A549 (cell line): ENCODE measurements at regions not wholly inside any gene's neighbourhood (a gene's known extent, or its start where the extent isn't known, plus 50 kb on each side); places are given as distances from the start of the nearest gene placed in this dataset.

ENCODE experiments used
- ATAC-seq, 2 experiments: fragments of 200-7000 bp in 1 of 2; fragments of >200 bp in 1 of 2; cut with Nextera tagmentation in 1 of 2; cut with Tn5 transposase in 1 of 2; 3 replicates each; pipeline versions ENCODE4 v1.8.0 to v1.9.1; 2018 to 2020; ENCODE audit warnings: mild to moderate bottlenecking in 1 of 2, moderate library complexity in 1 of 2
- CTCF ChIA-PET: fragments of 300-600 bp; sonication (Branson Sonifier 250); formaldehyde crosslinking; extraction: SDS; loops from one replicate; lab custom pipeline; 2021; ENCODE audit warnings: antibody characterized with exemption, inconsistent platforms; lab: Yijun Ruan, JAX
- POLR2A ChIA-PET: fragments of 350-600 bp; formaldehyde crosslinking; extraction: SDS; loops from one replicate; lab custom pipeline; 2021; ENCODE audit warnings: antibody characterized with exemption, inconsistent platforms; lab: Yijun Ruan, JAX
- DNase-seq, 2 experiments: peaks; one replicate each; pipeline versions ENCODE4 v3.0.0 to v3.0.0-alpha.2; 2011 to 2016; ENCODE audit warnings: low read depth in 1 of 2, low spot score in 1 of 2
- FAIRE-seq: peaks from 2 replicates; lab custom pipeline; 2011; peaks lifted over from hg19 to GRCh38; lab: Jason Lieb, UNC
- H3K27ac ChIP-seq, 2 experiments: fragments of >200 bp; sonication (Bioruptor Twin); formaldehyde crosslinking; 3 replicates each; pipeline ENCODE4 v1.5.1; 2016 to 2017
- H3K4me1 ChIP-seq: fragments of >200 bp; sonication (Bioruptor Twin); formaldehyde crosslinking; 3 replicates; pipeline ENCODE4 v1.6.1; 2016
- H3K4me2 ChIP-seq: fragments of >200 bp; sonication (Bioruptor Twin); formaldehyde crosslinking; 3 replicates; pipeline ENCODE4 v1.6.1; 2016
- H3K4me3 ChIP-seq: fragments of >200 bp; sonication (Bioruptor Twin); formaldehyde crosslinking; 3 replicates; pipeline ENCODE4 v1.5.1; 2016
- H3K9me3 ChIP-seq: fragments of >200 bp; sonication (Bioruptor Twin); formaldehyde crosslinking; 3 replicates; pipeline ENCODE4 v1.6.1; 2016
- BHLHE40 ChIP-seq: IDR thresholded peaks from 2 replicates; pipeline ENCODE4 v1.6.1; 2012; ENCODE audit warnings: low read depth, low read length, inconsistent platforms
- CEBPB ChIP-seq, 2 experiments: fragments of >200 bp in 1 of 2; sonication (Bioruptor Twin) in 1 of 2; formaldehyde crosslinking in 1 of 2; IDR thresholded peaks; 2 replicates each; pipeline ENCODE4 v1.6.1; 2012 to 2016
- CHD2 ChIP-seq: fragments of 150-350 bp; IDR thresholded peaks from 2 replicates; pipeline ENCODE4 v1.6.1; 2014; ENCODE audit warnings: low read length; ENCODE audit not compliant: partially characterized antibody
- CHD4 ChIP-seq: fragments of 200-600 bp; sonication (generic); IDR thresholded peaks from 2 replicates; pipeline ENCODE4 v1.6.1; 2016; ENCODE audit warnings: antibody characterized with exemption, mild to moderate bottlenecking, borderline replicate concordance
- EHF ChIP-seq: fragments of 250-450 bp; sonication (Bioruptor Pico); IDR thresholded peaks from 2 replicates; pipeline ENCODE4 v1.5.0; 2020; ENCODE audit warnings: mild to moderate bottlenecking
- EP300 ChIP-seq, 2 experiments: fragments of >200 bp; sonication (Bioruptor Twin); formaldehyde crosslinking; IDR thresholded peaks; 2 replicates in 1 of 2; 3 replicates in 1 of 2; pipeline ENCODE4 v1.6.1; 2016 to 2017
- ESRRA ChIP-seq: fragments of 150-350 bp; IDR thresholded peaks from 2 replicates; pipeline ENCODE4 v1.6.1; 2014; ENCODE audit warnings: mild to moderate bottlenecking, low read length, borderline replicate concordance
- FOSB ChIP-seq: fragments of 250-450 bp; sonication (Bioruptor Pico); IDR thresholded peaks from 2 replicates; pipeline ENCODE4 v1.5.0; 2020; ENCODE audit warnings: mild to moderate bottlenecking, moderate library complexity
- FOXS1 ChIP-seq: fragments of 250-450 bp; sonication (Bioruptor Pico); IDR thresholded peaks from 2 replicates; pipeline ENCODE4 v1.5.0; 2020; ENCODE audit warnings: mild to moderate bottlenecking, moderate library complexity
- HEYL ChIP-seq: fragments of 250-450 bp; sonication (Bioruptor Pico); IDR thresholded peaks from 2 replicates; pipeline ENCODE4 v1.8.0; 2021; ENCODE audit warnings: mild to moderate bottlenecking, moderate library complexity
- HOXA7 ChIP-seq: fragments of 250-450 bp; sonication (Bioruptor Pico); IDR thresholded peaks from 2 replicates; pipeline ENCODE4 v1.5.0; 2020; ENCODE audit warnings: mild to moderate bottlenecking, moderate library complexity
- HOXB13 ChIP-seq: fragments of 250-450 bp; sonication (Bioruptor Pico); IDR thresholded peaks from 2 replicates; pipeline ENCODE4 v1.5.0; 2020; ENCODE audit warnings: low read depth, mild to moderate bottlenecking, moderate library complexity
- JUN ChIP-seq, 2 experiments: fragments of >200 bp; sonication (Bioruptor Twin); formaldehyde crosslinking; IDR thresholded peaks; 2 replicates in 1 of 2; 3 replicates in 1 of 2; pipeline ENCODE4 v1.6.1; 2016 to 2017
- MAFK ChIP-seq: fragments of 450-650 bp; IDR thresholded peaks from 2 replicates; pipeline ENCODE4 v1.6.1; 2014; ENCODE audit not compliant: partially characterized antibody
- MAZ ChIP-seq: fragments of 150-350 bp; IDR thresholded peaks from 2 replicates; pipeline ENCODE4 v1.6.1; 2014; ENCODE audit warnings: antibody characterized with exemption, low read depth, low read length, borderline replicate concordance
- MYC ChIP-seq: IDR thresholded peaks from 2 replicates; pipeline ENCODE4 v1.6.1; 2012; ENCODE audit warnings: mild to moderate bottlenecking, inconsistent platforms, low read length, improper control_type of control experiment, borderline replicate concordance
- NPAS2 ChIP-seq: fragments of 250-450 bp; sonication (Bioruptor Pico); IDR thresholded peaks from 2 replicates; pipeline ENCODE4 v1.8.0; 2022; ENCODE audit warnings: mild to moderate bottlenecking, moderate library complexity, borderline replicate concordance
- PHF8 ChIP-seq: fragments of 200-600 bp; sonication (generic); IDR thresholded peaks from 2 replicates; pipeline ENCODE4 v1.6.1; 2016; ENCODE audit warnings: low read depth, mild to moderate bottlenecking, antibody characterized with exemption, moderate library complexity, borderline replicate concordance
- POLR2A ChIP-seq: IDR thresholded peaks from 2 replicates; pipeline ENCODE4 v1.6.1; 2012; ENCODE audit warnings: mild to moderate bottlenecking, low read length
- POLR2AphosphoS2 ChIP-seq: conservative IDR thresholded peaks from 2 replicates; pipeline ENCODE4 v1.6.1; 2012; ENCODE audit warnings: low read length, improper control_type of control experiment, inconsistent platforms
- RAD21 ChIP-seq, 2 experiments: fragments of >200 bp in 1 of 2; sonication (Bioruptor Twin) in 1 of 2; formaldehyde crosslinking in 1 of 2; IDR thresholded peaks in 1 of 2; conservative IDR thresholded peaks in 1 of 2; 2 replicates in 1 of 2; 3 replicates in 1 of 2; pipeline ENCODE4 v1.6.1; 2012 to 2018; ENCODE audit warnings: inconsistent platforms in 1 of 2
- RARB ChIP-seq: fragments of 250-450 bp; sonication (Bioruptor Pico); IDR thresholded peaks from 2 replicates; pipeline ENCODE4 v1.8.0; 2021; ENCODE audit warnings: mild to moderate bottlenecking, moderate library complexity
- TFCP2L1 ChIP-seq: fragments of 250-450 bp; sonication (Bioruptor Pico); IDR thresholded peaks from 2 replicates; pipeline ENCODE4 v1.5.0; 2021; ENCODE audit warnings: mild to moderate bottlenecking
- ZSCAN20 ChIP-seq: fragments of 250-450 bp; sonication (Bioruptor Pico); IDR thresholded peaks from 2 replicates; pipeline ENCODE4 v1.8.0; 2022; ENCODE audit warnings: mild to moderate bottlenecking, moderate library complexity
- whole genome bisulfite sequencing: methylation state at CpG from one replicate; pipeline ENCODE4 v1.1.6; 2017; ENCODE audit errors: missing lambda C conversion rate; 5-methylcytosine and 5-hydroxymethylcytosine counted together
- TF ChIP-seq, protein P1 (sequence below): fragments of 450-650 bp; IDR thresholded peaks from 2 replicates; pipeline ENCODE4 v1.6.1; 2014; ENCODE audit warnings: antibody characterized with exemption
- TF ChIP-seq, protein P2 (sequence below): fragments of >200 bp; sonication (Bioruptor Twin); formaldehyde crosslinking; IDR thresholded peaks from 3 replicates; pipeline ENCODE4 v1.5.1; 2016
- TF ChIP-seq, protein P3 (sequence below): IDR thresholded peaks from 2 replicates; pipeline ENCODE4 v1.6.1; 2012; ENCODE audit warnings: low read depth, borderline replicate concordance
- TF ChIP-seq, protein P4 (sequence below): fragments of >200 bp; sonication (Bioruptor Twin); formaldehyde crosslinking; IDR thresholded peaks from 3 replicates; pipeline ENCODE4 v1.6.1; 2016
- TF ChIP-seq, protein P5 (sequence below): fragments of 250-450 bp; sonication (Bioruptor Pico); IDR thresholded peaks from 2 replicates; pipeline ENCODE4 v1.5.0; 2020; ENCODE audit warnings: low read depth, mild to moderate bottlenecking, moderate library complexity

DNA sequence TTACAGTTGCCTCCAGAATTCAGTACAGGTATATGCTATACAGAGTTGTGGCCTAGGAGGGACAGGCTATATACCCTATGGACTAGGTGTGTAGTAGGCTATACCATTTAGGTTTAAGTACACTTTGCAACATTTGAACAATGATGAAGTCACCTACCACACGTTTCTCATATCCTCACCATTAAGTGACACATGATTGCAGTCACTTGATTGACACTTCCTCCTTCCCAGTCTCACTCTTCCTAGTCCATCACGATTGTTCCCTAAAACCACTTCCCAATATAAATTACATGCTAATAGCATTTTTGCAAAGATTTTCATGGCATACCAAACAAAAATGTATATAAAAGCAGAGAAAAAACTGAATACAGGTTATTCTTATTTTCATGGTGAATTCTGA is 312.2 kb downstream of the EPB41L4A start:
- DNase-seq (no peak), ATAC-seq (no peak), FAIRE-seq (no peak)
- 9% methylated on average over 2 of the region's 2 CpGs for WGBS
- no peak overlapping the region for H3K4me3 ChIP-seq
- no peak overlapping the region for H3K27ac ChIP-seq
- H3K9me3 ChIP-seq = no peaks in the 10 kb centered on the region
- ChIA-PET POLR2A (no interaction called here), CTCF (no interaction called here)
- TF ChIP-seq, protein P1, sequence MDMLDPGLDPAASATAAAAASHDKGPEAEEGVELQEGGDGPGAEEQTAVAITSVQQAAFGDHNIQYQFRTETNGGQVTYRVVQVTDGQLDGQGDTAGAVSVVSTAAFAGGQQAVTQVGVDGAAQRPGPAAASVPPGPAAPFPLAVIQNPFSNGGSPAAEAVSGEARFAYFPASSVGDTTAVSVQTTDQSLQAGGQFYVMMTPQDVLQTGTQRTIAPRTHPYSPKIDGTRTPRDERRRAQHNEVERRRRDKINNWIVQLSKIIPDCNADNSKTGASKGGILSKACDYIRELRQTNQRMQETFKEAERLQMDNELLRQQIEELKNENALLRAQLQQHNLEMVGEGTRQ = no peak
- no peak for TF ChIP-seq HOXA7
- no peak for TF ChIP-seq BHLHE40
- no peak for TF ChIP-seq POLR2AphosphoS2
- no peak for TF ChIP-seq EHF (CRISPR knock-in tag)
- TF ChIP-seq, protein P2, sequence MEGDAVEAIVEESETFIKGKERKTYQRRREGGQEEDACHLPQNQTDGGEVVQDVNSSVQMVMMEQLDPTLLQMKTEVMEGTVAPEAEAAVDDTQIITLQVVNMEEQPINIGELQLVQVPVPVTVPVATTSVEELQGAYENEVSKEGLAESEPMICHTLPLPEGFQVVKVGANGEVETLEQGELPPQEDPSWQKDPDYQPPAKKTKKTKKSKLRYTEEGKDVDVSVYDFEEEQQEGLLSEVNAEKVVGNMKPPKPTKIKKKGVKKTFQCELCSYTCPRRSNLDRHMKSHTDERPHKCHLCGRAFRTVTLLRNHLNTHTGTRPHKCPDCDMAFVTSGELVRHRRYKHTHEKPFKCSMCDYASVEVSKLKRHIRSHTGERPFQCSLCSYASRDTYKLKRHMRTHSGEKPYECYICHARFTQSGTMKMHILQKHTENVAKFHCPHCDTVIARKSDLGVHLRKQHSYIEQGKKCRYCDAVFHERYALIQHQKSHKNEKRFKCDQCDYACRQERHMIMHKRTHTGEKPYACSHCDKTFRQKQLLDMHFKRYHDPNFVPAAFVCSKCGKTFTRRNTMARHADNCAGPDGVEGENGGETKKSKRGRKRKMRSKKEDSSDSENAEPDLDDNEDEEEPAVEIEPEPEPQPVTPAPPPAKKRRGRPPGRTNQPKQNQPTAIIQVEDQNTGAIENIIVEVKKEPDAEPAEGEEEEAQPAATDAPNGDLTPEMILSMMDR = no peak
- TF ChIP-seq, protein P3, sequence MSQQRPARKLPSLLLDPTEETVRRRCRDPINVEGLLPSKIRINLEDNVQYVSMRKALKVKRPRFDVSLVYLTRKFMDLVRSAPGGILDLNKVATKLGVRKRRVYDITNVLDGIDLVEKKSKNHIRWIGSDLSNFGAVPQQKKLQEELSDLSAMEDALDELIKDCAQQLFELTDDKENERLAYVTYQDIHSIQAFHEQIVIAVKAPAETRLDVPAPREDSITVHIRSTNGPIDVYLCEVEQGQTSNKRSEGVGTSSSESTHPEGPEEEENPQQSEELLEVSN = no peak
- no peak for TF ChIP-seq CHD4
- TF ChIP-seq MAZ = no peak
- no peak for TF ChIP-seq HEYL (CRISPR knock-in tag)
- TF ChIP-seq CHD2 = no peak
- no peak for TF ChIP-seq JUN (IDR thresholded peaks at IDR 0.05)
- no peak for TF ChIP-seq ZSCAN20 (CRISPR knock-in tag)
- TF ChIP-seq, protein P4, sequence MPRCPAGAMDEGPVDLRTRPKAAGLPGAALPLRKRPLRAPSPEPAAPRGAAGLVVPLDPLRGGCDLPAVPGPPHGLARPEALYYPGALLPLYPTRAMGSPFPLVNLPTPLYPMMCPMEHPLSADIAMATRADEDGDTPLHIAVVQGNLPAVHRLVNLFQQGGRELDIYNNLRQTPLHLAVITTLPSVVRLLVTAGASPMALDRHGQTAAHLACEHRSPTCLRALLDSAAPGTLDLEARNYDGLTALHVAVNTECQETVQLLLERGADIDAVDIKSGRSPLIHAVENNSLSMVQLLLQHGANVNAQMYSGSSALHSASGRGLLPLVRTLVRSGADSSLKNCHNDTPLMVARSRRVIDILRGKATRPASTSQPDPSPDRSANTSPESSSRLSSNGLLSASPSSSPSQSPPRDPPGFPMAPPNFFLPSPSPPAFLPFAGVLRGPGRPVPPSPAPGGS = no peak
- no peak for TF ChIP-seq PHF8
- H3K4me1 ChIP-seq = no peaks in the 10 kb centered on the region
- H3K4me2 ChIP-seq = no peak overlapping the region

DNA sequence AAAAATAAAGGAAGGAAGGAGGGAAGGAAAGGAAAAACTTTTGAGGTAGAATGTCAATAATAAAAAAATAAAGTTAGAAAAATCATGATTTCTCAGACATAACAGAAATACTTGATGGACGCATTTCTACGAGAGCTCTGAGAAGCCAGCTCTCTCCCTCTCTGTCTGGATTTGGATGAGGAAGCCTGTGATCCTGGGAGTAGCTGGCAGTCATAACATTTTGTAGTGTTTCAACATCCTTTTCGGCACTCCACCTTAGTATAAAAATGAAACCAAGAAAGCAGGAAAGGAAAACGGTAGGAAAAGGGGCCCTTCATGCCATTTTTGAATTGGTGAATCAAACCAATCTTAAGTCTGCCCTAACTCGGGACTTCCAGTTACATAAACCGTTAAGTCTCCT is 321.3 kb downstream of the EPB41L4A start:
- no peak for ATAC-seq
- TF ChIP-seq CEBPB (IDR thresholded peaks at IDR 0.05) (no peak), FOXS1 (CRISPR knock-in tag) (no peak), TFCP2L1 (CRISPR knock-in tag) (no peak), NPAS2 (CRISPR knock-in tag) (no peak), ESRRA (no peak), FOSB (CRISPR knock-in tag) (no peak), HOXB13 (CRISPR knock-in tag) (no peak), RARB (CRISPR knock-in tag) (no peak), MYC (no peak), POLR2A (no peak), EP300 (IDR thresholded peaks at IDR 0.05) (no peak), RAD21 (conservative IDR thresholded peaks at IDR 0.05 in 1 of 2, IDR thresholded peaks at IDR 0.05 in 1 of 2) (no peak), MAFK (no peak), HEYL (CRISPR knock-in tag) (no peak)
- TF ChIP-seq, protein P5, sequence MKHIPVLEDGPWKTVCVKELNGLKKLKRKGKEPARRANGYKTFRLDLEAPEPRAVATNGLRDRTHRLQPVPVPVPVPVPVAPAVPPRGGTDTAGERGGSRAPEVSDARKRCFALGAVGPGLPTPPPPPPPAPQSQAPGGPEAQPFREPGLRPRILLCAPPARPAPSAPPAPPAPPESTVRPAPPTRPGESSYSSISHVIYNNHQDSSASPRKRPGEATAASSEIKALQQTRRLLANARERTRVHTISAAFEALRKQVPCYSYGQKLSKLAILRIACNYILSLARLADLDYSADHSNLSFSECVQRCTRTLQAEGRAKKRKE (CRISPR knock-in tag) = no peak
- TF ChIP-seq, all 56 proteins: peak for 0
- FAIRE-seq (no peak), DNase-seq (no peak)
- H3K4me3 ChIP-seq = no peak overlapping the region
- no peak overlapping the region for H3K4me2 ChIP-seq
- ChIA-PET CTCF (no interaction called here), POLR2A (no interaction called here)
- H3K27ac ChIP-seq = no peak overlapping the region
- no peaks in the 10 kb centered on the region for H3K9me3 ChIP-seq
- 31% methylated on average over 6 of the region's 6 CpGs for WGBS
- H3K4me1 ChIP-seq = no peaks in the 10 kb centered on the region
